ENCODE measurements at regions not wholly inside any gene's neighbourhood (a gene's known extent, or its start where the extent isn't known, plus 50 kb on each side); places are given as distances from the start of the nearest gene placed in this dataset.
"Not testable (repeated sequence)": the region's sequence is repeated elsewhere in the genome, so short reads cannot be mapped to it uniquely, and the experiment has no call there.

GRCh38 chr6:144561455-144562043 is 276.4 kb downstream of the UTRN start:
- ATAC-seq (no peak), DNase-seq (no peak)
- Histone ChIP-seq H3K9me3 (no peaks in the 10 kb centered on the region), H3K4me1 (peaks cover 9% of the 10 kb centered on the region), H3K27ac (no peak overlapping the region), H3K36me3 (replicated peaks in 1 of 2; ENCODE audit: insufficient read depth in 1 of 2, low read depth in 2 of 2) (peaks cover 0 to 3% of the 10 kb centered on the region in 2 donors), H3K4me3 (no peak overlapping the region), H3K27me3 (no peaks in the 10 kb centered on the region)
- intact Hi-C loops (cut with DNase I) = no loop called here
- no peak for TF ChIP-seq POLR2A (IDR thresholded peaks at IDR 0.05)
- TF ChIP-seq, protein P1, sequence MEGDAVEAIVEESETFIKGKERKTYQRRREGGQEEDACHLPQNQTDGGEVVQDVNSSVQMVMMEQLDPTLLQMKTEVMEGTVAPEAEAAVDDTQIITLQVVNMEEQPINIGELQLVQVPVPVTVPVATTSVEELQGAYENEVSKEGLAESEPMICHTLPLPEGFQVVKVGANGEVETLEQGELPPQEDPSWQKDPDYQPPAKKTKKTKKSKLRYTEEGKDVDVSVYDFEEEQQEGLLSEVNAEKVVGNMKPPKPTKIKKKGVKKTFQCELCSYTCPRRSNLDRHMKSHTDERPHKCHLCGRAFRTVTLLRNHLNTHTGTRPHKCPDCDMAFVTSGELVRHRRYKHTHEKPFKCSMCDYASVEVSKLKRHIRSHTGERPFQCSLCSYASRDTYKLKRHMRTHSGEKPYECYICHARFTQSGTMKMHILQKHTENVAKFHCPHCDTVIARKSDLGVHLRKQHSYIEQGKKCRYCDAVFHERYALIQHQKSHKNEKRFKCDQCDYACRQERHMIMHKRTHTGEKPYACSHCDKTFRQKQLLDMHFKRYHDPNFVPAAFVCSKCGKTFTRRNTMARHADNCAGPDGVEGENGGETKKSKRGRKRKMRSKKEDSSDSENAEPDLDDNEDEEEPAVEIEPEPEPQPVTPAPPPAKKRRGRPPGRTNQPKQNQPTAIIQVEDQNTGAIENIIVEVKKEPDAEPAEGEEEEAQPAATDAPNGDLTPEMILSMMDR (IDR thresholded peaks at IDR 0.05) = no peak
- WGBS, 2 donors = 96 to 98% methylated on average over 2 of the region's 2 CpGs

- H3K36me3 ChIP-seq (replicated peaks in 1 of 2; ENCODE audit: insufficient read depth in 1 of 2, low read depth in 2 of 2) = peaks cover 0 to 2% of the 10 kb centered on the region in 2 donors
- intact Hi-C loops (cut with DNase I) = no loop called here
These were observed 279.1 kb downstream of the UTRN start for GRCh38 chr6:144564202-144564601.

DNA sequence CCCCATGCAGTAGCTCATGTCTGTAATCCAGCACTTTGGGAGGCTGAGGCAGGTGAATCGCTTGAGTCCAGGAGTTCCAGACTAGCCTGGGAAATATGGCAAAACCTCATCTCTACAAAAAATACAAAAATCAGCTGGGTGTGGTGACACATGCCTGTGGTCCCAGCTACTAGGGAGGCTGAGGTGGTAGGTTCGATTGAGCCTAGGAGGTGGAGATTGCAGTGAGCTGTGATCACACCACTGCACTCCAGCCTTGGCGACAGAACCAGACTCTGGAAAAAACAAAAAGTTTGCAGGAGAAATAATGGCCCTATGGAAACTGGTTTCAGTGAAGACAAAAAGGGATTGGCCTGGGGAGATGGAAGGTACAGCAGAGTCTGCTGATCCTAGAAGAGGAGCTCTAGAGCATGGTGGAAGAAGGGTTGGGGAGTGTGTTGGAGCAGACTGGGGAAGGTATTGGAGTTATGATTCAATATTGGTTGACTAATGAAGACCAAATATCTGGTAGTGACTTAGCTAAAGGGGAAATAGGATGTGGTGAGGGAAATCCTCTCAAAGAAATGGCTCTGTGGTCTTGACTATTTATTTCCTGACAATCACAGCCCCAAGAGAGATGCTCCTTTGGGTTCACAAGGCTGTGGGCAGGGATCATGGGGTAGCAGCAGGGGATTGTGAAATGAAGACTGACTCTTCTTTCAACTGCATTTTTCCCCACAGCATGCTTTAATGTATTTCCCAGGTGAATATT is 281.9 kb downstream of the UTRN start:
- no peak for ATAC-seq
- intact Hi-C loops (cut with DNase I) = no loop called here
- WGBS, 2 donors = 97 to 98% methylated on average over 3 of the region's 3 CpGs

More at GRCh38 chr6:144564202-144564601, 279.1 kb downstream of the UTRN start:
- no peaks in the 10 kb centered on the region for H3K9me3 ChIP-seq
- 97 to 98% methylated on average over 2 of the region's 2 CpGs for WGBS, 2 donors
- no peak for ATAC-seq
- no peaks in the 10 kb centered on the region for H3K27me3 ChIP-seq
- TF ChIP-seq, protein P1 (IDR thresholded peaks at IDR 0.05) = no peak
- no peak for TF ChIP-seq POLR2A (IDR thresholded peaks at IDR 0.05)
- H3K4me3 ChIP-seq = no peak overlapping the region
- no peak overlapping the region for H3K27ac ChIP-seq
- H3K4me1 ChIP-seq = peaks cover 9% of the 10 kb centered on the region
- DNase-seq = no peak

DNA sequence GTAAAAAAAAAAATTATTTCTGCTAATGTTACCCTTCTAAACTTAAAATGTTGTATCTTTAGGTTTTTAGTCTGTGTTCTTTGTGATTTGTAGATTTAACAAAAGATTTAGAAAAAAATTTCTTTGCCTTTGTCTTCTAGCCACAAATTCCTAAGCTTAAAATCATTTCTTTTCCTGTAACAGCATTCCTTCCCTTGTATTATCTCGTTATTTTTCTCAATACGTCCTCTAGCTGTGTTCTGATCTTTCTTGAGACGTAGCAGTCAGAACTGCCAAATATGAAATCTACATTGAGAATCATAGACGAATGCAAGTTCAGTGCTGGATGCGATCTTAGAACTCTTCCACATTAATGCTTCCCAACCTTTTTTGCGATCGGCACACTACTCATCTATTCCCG is 283.1 kb downstream of the UTRN start:
- DNase-seq (no peak), ATAC-seq (no peak)
- H3K9me3 ChIP-seq = no peaks in the 10 kb centered on the region
- no peak for TF ChIP-seq POLR2A (IDR thresholded peaks at IDR 0.05)
- TF ChIP-seq, protein P1 (IDR thresholded peaks at IDR 0.05) = no peak
- H3K4me3 ChIP-seq = no peak overlapping the region
- H3K4me1 ChIP-seq = no peaks in the 10 kb centered on the region
- no peak overlapping the region for H3K27ac ChIP-seq
- H3K27me3 ChIP-seq = no peaks in the 10 kb centered on the region
- H3K36me3 ChIP-seq (replicated peaks in 1 of 2; ENCODE audit: insufficient read depth in 1 of 2, low read depth in 2 of 2) = peaks cover 0 to 2% of the 10 kb centered on the region in 2 donors
- WGBS, 2 donors = 91 to 95% methylated on average over 8 of the region's 8 CpGs
- intact Hi-C loops (cut with DNase I) = no loop called here

More for the DNA sequence above, 281.9 kb downstream of the UTRN start:
- no peak for DNase-seq
- Histone ChIP-seq H3K4me1 (no peaks in the 10 kb centered on the region), H3K27ac (no peak overlapping the region), H3K9me3 (no peaks in the 10 kb centered on the region), H3K36me3 (replicated peaks in 1 of 2; ENCODE audit: insufficient read depth in 1 of 2, low read depth in 2 of 2) (peaks cover 0 to 2% of the 10 kb centered on the region in 2 donors), H3K27me3 (no peaks in the 10 kb centered on the region), H3K4me3 (no peak overlapping the region)
- TF ChIP-seq, protein P1 (IDR thresholded peaks at IDR 0.05) = no peak
- no peak for TF ChIP-seq POLR2A (IDR thresholded peaks at IDR 0.05)

DNA sequence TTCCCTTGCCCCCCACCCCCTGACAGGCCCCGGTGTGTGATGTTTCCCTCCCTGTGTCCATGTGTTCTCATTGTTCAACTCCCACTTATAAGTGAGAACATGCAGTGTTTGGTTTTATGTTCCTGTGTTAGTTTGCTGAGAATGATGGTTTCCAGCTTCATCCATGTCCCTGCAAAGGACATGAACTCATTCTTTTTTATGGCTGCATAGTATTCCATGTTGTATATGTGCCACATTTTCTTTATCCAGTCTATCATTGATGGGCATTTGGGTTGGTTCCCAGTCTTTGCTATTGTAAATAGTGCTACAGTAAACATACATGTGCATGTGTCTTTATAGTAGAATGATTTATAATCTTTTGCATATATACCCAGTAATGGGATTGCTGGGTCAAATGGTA is 287.4 kb downstream of the UTRN start:
- H3K4me3 ChIP-seq; H3K27me3 ChIP-seq; H3K9me3 ChIP-seq; H3K36me3 ChIP-seq (replicated peaks in 1 of 2; ENCODE audit: insufficient read depth in 1 of 2, low read depth in 2 of 2); ATAC-seq; intact Hi-C loops (cut with DNase I); H3K27ac ChIP-seq; H3K4me1 ChIP-seq; DNase-seq: not testable (repeated sequence)
- WGBS, 2 donors = 100% methylated on average over 1 of the region's 1 CpG
